ENCODE measurements at regions not wholly inside any gene's neighbourhood (a gene's known extent, or its start where the extent isn't known, plus 50 kb on each side); places are given as distances from the start of the nearest gene placed in this dataset.

GRCh38 chr13:44040070-44040817 is 160.5 kb downstream of the LACC1 start:
- no peak for TF ChIP-seq CTCF (IDR thresholded peaks at IDR 0.05 in 4 of 5, conservative IDR thresholded peaks at IDR 0.05 in 1 of 5)
- no peak for TF ChIP-seq POLR2A (IDR thresholded peaks at IDR 0.05)
